ENCODE measurements at regions not wholly inside any gene's neighbourhood (a gene's known extent, or its start where the extent isn't known, plus 50 kb on each side); places are given as distances from the start of the nearest gene placed in this dataset.

DNA sequence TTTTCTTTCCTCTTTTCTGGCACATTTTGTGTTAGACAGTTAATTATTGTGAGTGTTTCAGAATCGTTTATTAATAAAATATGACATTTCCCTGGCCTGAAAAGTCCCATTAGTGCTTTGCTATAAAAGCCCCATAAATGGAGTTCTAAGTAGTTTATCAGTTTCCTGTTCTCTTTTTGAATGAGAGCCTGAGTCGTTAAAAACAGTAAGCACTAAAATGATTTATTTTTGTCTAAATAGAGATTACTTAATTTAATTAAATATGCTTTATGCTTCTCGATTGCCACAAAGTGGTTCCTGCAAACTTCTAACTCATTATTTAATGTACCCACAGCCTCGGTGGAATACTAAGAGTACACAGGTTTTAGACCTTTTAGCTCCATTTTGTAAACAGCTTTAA, 577.9 kb downstream of the C6orf118 start:
- no peak overlapping the region for H2AFZ ChIP-seq (ENCODE audit: low read length)
- H3K4me1 ChIP-seq (ENCODE audit: insufficient read depth, low read length): no peaks in the 10 kb centered on the region
- no peak overlapping the region for H3K23ac ChIP-seq (ENCODE audit: insufficient read length, low read depth, low read length)
- H2AK5ac ChIP-seq (ENCODE audit: insufficient read length, low read length): no peak overlapping the region
- Mint-ChIP-seq H3K9me3 (peaks cover 22 to 23% of the 10 kb centered on the region in 2 experiments), H3K4me3 (no peak overlapping the region), H3K27ac (no peak overlapping the region), H3K4me1 (no peaks in the 10 kb centered on the region), H3K36me3 (ENCODE audit: insufficient read depth in 1 of 3, low read depth in 3 of 3) (peaks cover 8 to 20% (median 11%) of the 10 kb centered on the region in 3 experiments; a peak in 6 of 7 replicates), H3K27me3 (ENCODE audit: low read depth) (no peaks in the 10 kb centered on the region; the same call in 1 of the 2 replicates)
- H3K23me2 ChIP-seq (ENCODE audit: insufficient read length, low read depth, low read length, poor library complexity, severe bottlenecking): no peaks in the 10 kb centered on the region
- H4K5ac ChIP-seq (ENCODE audit: insufficient read length, low read depth, low read length): no peak overlapping the region
- no peak overlapping the region for H3K18ac ChIP-seq (ENCODE audit: insufficient read length, low read depth, low read length)
- no peak overlapping the region for H3K56ac ChIP-seq (ENCODE audit: insufficient read length, low read depth, low read length)
- H3K79me2 ChIP-seq (ENCODE audit: insufficient read depth, low read length): no peaks in the 10 kb centered on the region
- no peak overlapping the region for H3T11ph ChIP-seq (ENCODE audit: low read length)
- H2BK15ac ChIP-seq (ENCODE audit: low read depth, low read length): no peak overlapping the region
- DNase-seq: no peak
- H4K20me1 ChIP-seq (ENCODE audit: control insufficient read depth, insufficient read depth, insufficient read length): no peaks in the 10 kb centered on the region
- no peak overlapping the region for H2BK120ac ChIP-seq (ENCODE audit: low read depth, low read length, poor library complexity, severe bottlenecking)
- no peak overlapping the region for H3K27ac ChIP-seq (ENCODE audit: insufficient read length, low read depth, low read length)
- H3K9me3 ChIP-seq (ENCODE audit: control insufficient read depth, low read depth, low read length): no peaks in the 10 kb centered on the region
- H4K91ac ChIP-seq (ENCODE audit: insufficient read length, low read depth, low read length): no peak overlapping the region
- H2BK5ac ChIP-seq (ENCODE audit: insufficient read length, low read length): no peak overlapping the region
- H3K27me3 ChIP-seq (ENCODE audit: insufficient read depth, low read length): no peaks in the 10 kb centered on the region
- WGBS (ENCODE audit: extremely low coverage, insufficient read length, low lambda C conversion rate): no CpG with 5 or more reads among the region's 4 CpGs
- no peak overlapping the region for H4K8ac ChIP-seq (replicated peaks; ENCODE audit: insufficient read length, low read depth, low read length)
- H3K4ac ChIP-seq (ENCODE audit: low read depth, low read length): no peak overlapping the region
- TF ChIP-seq, protein P1, sequence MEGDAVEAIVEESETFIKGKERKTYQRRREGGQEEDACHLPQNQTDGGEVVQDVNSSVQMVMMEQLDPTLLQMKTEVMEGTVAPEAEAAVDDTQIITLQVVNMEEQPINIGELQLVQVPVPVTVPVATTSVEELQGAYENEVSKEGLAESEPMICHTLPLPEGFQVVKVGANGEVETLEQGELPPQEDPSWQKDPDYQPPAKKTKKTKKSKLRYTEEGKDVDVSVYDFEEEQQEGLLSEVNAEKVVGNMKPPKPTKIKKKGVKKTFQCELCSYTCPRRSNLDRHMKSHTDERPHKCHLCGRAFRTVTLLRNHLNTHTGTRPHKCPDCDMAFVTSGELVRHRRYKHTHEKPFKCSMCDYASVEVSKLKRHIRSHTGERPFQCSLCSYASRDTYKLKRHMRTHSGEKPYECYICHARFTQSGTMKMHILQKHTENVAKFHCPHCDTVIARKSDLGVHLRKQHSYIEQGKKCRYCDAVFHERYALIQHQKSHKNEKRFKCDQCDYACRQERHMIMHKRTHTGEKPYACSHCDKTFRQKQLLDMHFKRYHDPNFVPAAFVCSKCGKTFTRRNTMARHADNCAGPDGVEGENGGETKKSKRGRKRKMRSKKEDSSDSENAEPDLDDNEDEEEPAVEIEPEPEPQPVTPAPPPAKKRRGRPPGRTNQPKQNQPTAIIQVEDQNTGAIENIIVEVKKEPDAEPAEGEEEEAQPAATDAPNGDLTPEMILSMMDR (conservative IDR thresholded peaks at IDR 0.05): no peak
- H3K9ac ChIP-seq (ENCODE audit: extremely low read depth, insufficient read length, low read length): no peak overlapping the region
- H2BK20ac ChIP-seq (ENCODE audit: low read depth, low read length, poor library complexity, severe bottlenecking): no peak overlapping the region
- H3K14ac ChIP-seq (ENCODE audit: insufficient read depth, low read length): no peak overlapping the region
- no peak overlapping the region for H3K4me2 ChIP-seq (ENCODE audit: insufficient read depth, insufficient read length, low read length)
- no peaks in the 10 kb centered on the region for H3K79me1 ChIP-seq (ENCODE audit: insufficient read depth, low read depth, low read length, poor library complexity, severe bottlenecking)
- no peak overlapping the region for H2BK12ac ChIP-seq (ENCODE audit: insufficient read length, low read depth, low read length)

All from H9 (cell line).